Mucosa of descending colon (tissue), 3 donors: ENCODE measurements at regions not wholly inside any gene's neighbourhood (a gene's known extent, or its start where the extent isn't known, plus 50 kb on each side); places are given as distances from the start of the nearest gene placed in this dataset.

ENCODE experiments used
- ATAC-seq: fragments of 200-7000 bp; cut with Tn5 transposase; one replicate; pipeline ENCODE4 v1.9.1; 2020; ENCODE audit warnings: mild to moderate bottlenecking, moderate library complexity
- DNase-seq, 3 donors: peaks; one replicate each; pipeline ENCODE4 v3.0.0-alpha.2; 2020
- H3K36me3 ChIP-seq: fragments of 200-600 bp; one replicate; pipeline ENCODE4 v1.8.0; 2021; ENCODE audit warnings: low read depth, mild to moderate bottlenecking
- H3K4me1 ChIP-seq: fragments of 200-600 bp; one replicate; pipeline ENCODE4 v1.8.0; 2021; ENCODE audit warnings: low read depth, mild to moderate bottlenecking
- H3K4me3 ChIP-seq: fragments of 200-600 bp; one replicate; pipeline ENCODE4 v1.8.0; 2021; ENCODE audit warnings: mild to moderate bottlenecking
- H3K9me3 ChIP-seq: fragments of 200-600 bp; one replicate; pipeline ENCODE4 v1.8.0; 2021; ENCODE audit warnings: mild to moderate bottlenecking
- intact Hi-C, 2 donors: fragments of 100-400 bp; cut with DNase I in 1 of 2; cut with micrococcal nuclease in 1 of 2; formaldehyde crosslinking; loops; one replicate each; pipeline versions ENCODE4 v1.11.0 to v1.11.1; 2022; cut with DNase I, micrococcal nuclease
- TF ChIP-seq, protein P1 (sequence below): fragments of 200-600 bp; IDR thresholded peaks from one replicate; pipeline ENCODE4 v1.8.0; 2022; ENCODE audit warnings: antibody characterized with exemption, mild to moderate bottlenecking
- donor health status: DM: no; HTN: no; CAD: no; lungs with moderate emphysema.
- donor health status: DM: no; HTN: no; CAD: no.
- donor health status: DM: no; HTN: yes; CAD: no.

GRCh38 chr16:64498363-64498762 lies 623.5 kb downstream of the CDH11 start:
- intact Hi-C loops, result no loop called here
- ATAC-seq, result no peak

DNA sequence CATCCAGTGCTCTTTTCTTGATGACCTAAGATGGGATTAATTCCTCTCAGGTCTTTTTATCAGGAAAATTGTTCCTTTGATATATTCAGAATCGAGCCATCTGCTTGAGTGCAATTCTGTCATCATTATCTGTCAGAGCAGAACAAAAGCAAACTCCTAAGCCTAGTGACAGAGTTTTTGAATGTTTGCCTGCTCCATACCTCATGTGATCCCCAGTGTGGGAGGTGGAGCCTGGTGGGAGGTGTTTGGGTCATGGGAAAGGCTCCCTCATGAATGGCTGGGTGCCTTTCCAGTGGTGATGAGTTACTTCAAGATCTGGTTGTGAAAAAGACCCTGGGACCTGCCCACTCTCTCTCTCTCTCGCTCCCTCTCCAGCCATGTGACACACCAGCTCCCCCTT lies 628.2 kb downstream of the CDH11 start:
- DNase-seq (no peak), ATAC-seq (no peak)
- intact Hi-C loops, result no loop called here
- TF ChIP-seq, protein P1, sequence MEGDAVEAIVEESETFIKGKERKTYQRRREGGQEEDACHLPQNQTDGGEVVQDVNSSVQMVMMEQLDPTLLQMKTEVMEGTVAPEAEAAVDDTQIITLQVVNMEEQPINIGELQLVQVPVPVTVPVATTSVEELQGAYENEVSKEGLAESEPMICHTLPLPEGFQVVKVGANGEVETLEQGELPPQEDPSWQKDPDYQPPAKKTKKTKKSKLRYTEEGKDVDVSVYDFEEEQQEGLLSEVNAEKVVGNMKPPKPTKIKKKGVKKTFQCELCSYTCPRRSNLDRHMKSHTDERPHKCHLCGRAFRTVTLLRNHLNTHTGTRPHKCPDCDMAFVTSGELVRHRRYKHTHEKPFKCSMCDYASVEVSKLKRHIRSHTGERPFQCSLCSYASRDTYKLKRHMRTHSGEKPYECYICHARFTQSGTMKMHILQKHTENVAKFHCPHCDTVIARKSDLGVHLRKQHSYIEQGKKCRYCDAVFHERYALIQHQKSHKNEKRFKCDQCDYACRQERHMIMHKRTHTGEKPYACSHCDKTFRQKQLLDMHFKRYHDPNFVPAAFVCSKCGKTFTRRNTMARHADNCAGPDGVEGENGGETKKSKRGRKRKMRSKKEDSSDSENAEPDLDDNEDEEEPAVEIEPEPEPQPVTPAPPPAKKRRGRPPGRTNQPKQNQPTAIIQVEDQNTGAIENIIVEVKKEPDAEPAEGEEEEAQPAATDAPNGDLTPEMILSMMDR, result no peak
- no peaks in the 10 kb centered on the region for H3K9me3 ChIP-seq
- H3K4me3 ChIP-seq, result no peak overlapping the region
- H3K36me3 ChIP-seq, result no peaks in the 10 kb centered on the region
- H3K4me1 ChIP-seq, result no peaks in the 10 kb centered on the region

More at GRCh38 chr16:64498363-64498762, 623.5 kb downstream of the CDH11 start:
- Histone ChIP-seq H3K4me1 (no peaks in the 10 kb centered on the region), H3K36me3 (no peaks in the 10 kb centered on the region), H3K9me3 (no peaks in the 10 kb centered on the region), H3K4me3 (no peak overlapping the region)
- DNase-seq, result no peak
- TF ChIP-seq, protein P1, result no peak

GRCh38 chr16:64489449-64489848 lies 632.4 kb downstream of the CDH11 start:
- no peak overlapping the region for H3K4me3 ChIP-seq
- intact Hi-C loops, result no loop called here
- TF ChIP-seq, protein P1, result no peak
- H3K9me3 ChIP-seq, result no peaks in the 10 kb centered on the region
- ATAC-seq, result no peak
- no peaks in the 10 kb centered on the region for H3K36me3 ChIP-seq
- no peaks in the 10 kb centered on the region for H3K4me1 ChIP-seq
- DNase-seq, result no peak

GRCh38 chr16:64486561-64486960 lies 635.3 kb downstream of the CDH11 start:
- intact Hi-C loops, result no loop called here
- DNase-seq (no peak), ATAC-seq (no peak)
- no peaks in the 10 kb centered on the region for H3K9me3 ChIP-seq
- no peaks in the 10 kb centered on the region for H3K4me1 ChIP-seq
- TF ChIP-seq, protein P1, result no peak
- no peak overlapping the region for H3K4me3 ChIP-seq
- H3K36me3 ChIP-seq, result no peaks in the 10 kb centered on the region

- DNase-seq (no peak), ATAC-seq (no peak)
- Histone ChIP-seq H3K36me3 (no peaks in the 10 kb centered on the region), H3K4me1 (no peaks in the 10 kb centered on the region), H3K4me3 (no peak overlapping the region), H3K9me3 (no peaks in the 10 kb centered on the region)
- TF ChIP-seq, protein P1, result no peak
- intact Hi-C loops, result no loop called here
These were observed 640.4 kb downstream of the CDH11 start for GRCh38 chr16:64481497-64481896.

DNA sequence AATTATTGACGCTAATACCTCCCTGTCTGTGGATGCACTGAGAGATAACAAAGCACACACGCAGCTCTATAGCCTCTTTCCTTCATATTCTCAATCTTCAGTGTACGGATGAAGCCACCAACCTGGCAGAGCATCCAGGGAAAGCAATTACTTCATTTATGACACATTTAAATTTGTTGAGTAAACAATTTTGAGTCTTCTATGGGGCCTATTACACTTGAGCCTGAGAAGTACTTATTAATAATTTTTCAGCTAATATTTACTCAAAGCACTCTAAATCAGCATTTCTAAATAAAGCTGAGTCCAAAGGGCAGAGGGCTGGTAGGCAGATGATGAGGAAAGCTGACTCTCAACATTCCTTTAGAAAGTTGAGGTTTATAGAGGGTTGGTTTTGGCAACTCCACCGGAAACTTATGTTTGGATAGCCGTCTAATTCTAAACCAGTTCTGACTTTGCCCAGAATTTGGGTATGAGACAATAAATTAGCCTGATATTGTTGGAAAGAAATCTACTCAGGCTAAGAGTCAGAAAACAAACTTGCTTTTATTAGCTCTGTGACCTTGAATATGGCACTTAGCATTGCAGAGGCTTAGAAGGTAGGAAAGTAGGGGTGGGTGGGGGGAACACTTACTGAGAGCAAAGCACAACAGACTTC lies 643.5 kb downstream of the CDH11 start:
- intact Hi-C loops, result no loop called here
- Histone ChIP-seq H3K4me3 (no peak overlapping the region), H3K4me1 (no peaks in the 10 kb centered on the region), H3K9me3 (no peaks in the 10 kb centered on the region), H3K36me3 (no peaks in the 10 kb centered on the region)
- TF ChIP-seq, protein P1, result no peak
- ATAC-seq (no peak), DNase-seq (no peak)
